ENCODE measurements at regions not wholly inside any gene's neighbourhood (a gene's known extent, or its start where the extent isn't known, plus 50 kb on each side); places are given as distances from the start of the nearest gene placed in this dataset.

DNA sequence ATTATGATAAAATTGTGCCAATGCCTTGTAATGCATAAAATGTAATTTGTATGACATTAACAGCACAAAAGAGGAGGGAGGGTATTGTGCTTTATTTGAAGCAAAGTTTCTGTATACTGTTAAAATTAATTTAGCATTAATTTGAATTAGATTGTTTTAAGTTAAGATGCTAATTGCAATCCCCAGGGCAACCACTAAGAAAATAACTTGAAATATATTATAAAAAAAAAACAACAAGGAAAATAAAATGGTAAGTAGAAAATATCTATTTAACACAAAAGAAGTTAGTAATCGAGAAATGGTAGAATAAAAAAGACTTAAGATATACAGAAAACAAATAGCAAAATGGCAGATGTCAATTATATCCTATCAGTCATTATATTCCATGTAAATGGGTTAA lies 131.4 kb upstream of the KAZN start:
- BruUV-seq (replicated peaks) = no TSS peak
- Histone ChIP-seq H3K36me3 (ENCODE audit: control insufficient read depth in 2 of 2, extremely low read depth in 1 of 2, insufficient read depth in 2 of 2, low read length in 2 of 2) (no peaks in the 10 kb centered on the region), H3K4me1 (ENCODE audit: control insufficient read depth, extremely low read depth, insufficient read depth, low read length) (no peaks in the 10 kb centered on the region), H3K27me3 (ENCODE audit: control insufficient read depth in 2 of 2, insufficient read depth in 2 of 2, low read length in 2 of 2) (no peaks in the 10 kb centered on the region), H3K9ac (replicated peaks; ENCODE audit: extremely low read depth, insufficient read depth, low read length) (no peak overlapping the region), H3K9me3 (replicated peaks; ENCODE audit: control insufficient read depth, insufficient read depth, low read length) (peaks cover 6% of the 10 kb centered on the region), H4K20me1 (replicated peaks; ENCODE audit: control insufficient read depth, extremely low read depth, insufficient read depth, low read length) (no peaks in the 10 kb centered on the region), H3K9me1 (replicated peaks; ENCODE audit: control insufficient read depth, extremely low read depth, insufficient read depth, low read length) (no peaks in the 10 kb centered on the region), H3K4me3 (replicated peaks in 1 of 3; ENCODE audit: insufficient read depth in 1 of 3, low read depth in 1 of 3, low read length in 3 of 3) (no peak overlapping the region), H3K27ac (ENCODE audit: insufficient read depth, low read depth, low read length) (no peak overlapping the region), H3K79me2 (ENCODE audit: control insufficient read depth, insufficient read depth, low read length) (no peaks in the 10 kb centered on the region), H2AFZ (ENCODE audit: low read depth, low read length) (no peak overlapping the region), H3K4me2 (ENCODE audit: insufficient read depth, low read length) (no peak overlapping the region)
- dilution Hi-C loops (cut with MboI; ENCODE audit: extremely low pct_ligation_motif_present, low sequenced_read_pairs) = no loop called here
- DNase-seq (ENCODE audit: low read depth, low spot score) (no peak), FAIRE-seq (no peak)
- intact Hi-C loops (cut with micrococcal nuclease) = no loop called here
- ChIA-PET POLR2A (no interaction called here), CTCF (no interaction called here)
- TF ChIP-seq MYC (IDR thresholded peaks at IDR 0.05; ENCODE audit: low read depth, low read length) (no peak), FOS (IDR thresholded peaks at IDR 0.05; ENCODE audit: borderline replicate concordance, insufficient read depth, low read length) (no peak), MAX (IDR thresholded peaks at IDR 0.05; ENCODE audit: insufficient read depth, insufficient read length) (no peak), EZH2 (IDR thresholded peaks at IDR 0.05; ENCODE audit: borderline replicate concordance, low read depth, low read length, severe bottlenecking) (no peak), POLR2AphosphoS5 (IDR thresholded peaks at IDR 0.05; ENCODE audit: insufficient read depth, low read depth, low read length) (no peak), GATA2 (IDR thresholded peaks at IDR 0.05; ENCODE audit: insufficient read depth, insufficient read length, low read depth, low read length) (no peak), POLR2A (IDR thresholded peaks at IDR 0.05; ENCODE audit: low read depth, low read length) (no peak), JUN (IDR thresholded peaks at IDR 0.05; ENCODE audit: borderline replicate concordance, insufficient read depth, insufficient read length, low read depth) (no peak)
- TF ChIP-seq, protein P1, sequence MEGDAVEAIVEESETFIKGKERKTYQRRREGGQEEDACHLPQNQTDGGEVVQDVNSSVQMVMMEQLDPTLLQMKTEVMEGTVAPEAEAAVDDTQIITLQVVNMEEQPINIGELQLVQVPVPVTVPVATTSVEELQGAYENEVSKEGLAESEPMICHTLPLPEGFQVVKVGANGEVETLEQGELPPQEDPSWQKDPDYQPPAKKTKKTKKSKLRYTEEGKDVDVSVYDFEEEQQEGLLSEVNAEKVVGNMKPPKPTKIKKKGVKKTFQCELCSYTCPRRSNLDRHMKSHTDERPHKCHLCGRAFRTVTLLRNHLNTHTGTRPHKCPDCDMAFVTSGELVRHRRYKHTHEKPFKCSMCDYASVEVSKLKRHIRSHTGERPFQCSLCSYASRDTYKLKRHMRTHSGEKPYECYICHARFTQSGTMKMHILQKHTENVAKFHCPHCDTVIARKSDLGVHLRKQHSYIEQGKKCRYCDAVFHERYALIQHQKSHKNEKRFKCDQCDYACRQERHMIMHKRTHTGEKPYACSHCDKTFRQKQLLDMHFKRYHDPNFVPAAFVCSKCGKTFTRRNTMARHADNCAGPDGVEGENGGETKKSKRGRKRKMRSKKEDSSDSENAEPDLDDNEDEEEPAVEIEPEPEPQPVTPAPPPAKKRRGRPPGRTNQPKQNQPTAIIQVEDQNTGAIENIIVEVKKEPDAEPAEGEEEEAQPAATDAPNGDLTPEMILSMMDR (IDR thresholded peaks at IDR 0.05; ENCODE audit: extremely low read depth in 1 of 2, insufficient read depth in 1 of 2, low read depth in 1 of 2, low read length in 2 of 2) = no peak
